ENCODE measurements at regions not wholly inside any gene's neighbourhood (a gene's known extent, or its start where the extent isn't known, plus 50 kb on each side); places are given as distances from the start of the nearest gene placed in this dataset.

- Histone ChIP-seq H3K9ac (no peak overlapping the region), H3K4me3 (ENCODE audit: low read depth, low read length) (no peak overlapping the region), H3K27ac (no peak overlapping the region), H3K4me1 (no peaks in the 10 kb centered on the region), H3K9me3 (ENCODE audit: control insufficient read depth, low read length) (no peaks in the 10 kb centered on the region), H3K36me3 (ENCODE audit: control insufficient read depth, insufficient read depth, low read length) (no peaks in the 10 kb centered on the region), H3K27me3 (ENCODE audit: control insufficient read depth, insufficient read depth, low read length) (no peaks in the 10 kb centered on the region), H3K79me2 (no peaks in the 10 kb centered on the region), H3K4me2 (ENCODE audit: low read length) (no peak overlapping the region), H2AFZ (no peak overlapping the region)
- no peak for TF ChIP-seq CTCF (IDR thresholded peaks at IDR 0.05)
These were observed 112.1 kb downstream of the DLL1 start for GRCh38 chr6:170178561-170179477.

GRCh38 chr6:170177772-170178560 is 112.9 kb downstream of the DLL1 start:
- no peak overlapping the region for H2AFZ ChIP-seq
- H3K4me3 ChIP-seq (ENCODE audit: low read depth, low read length), result no peak overlapping the region
- H3K27me3 ChIP-seq (ENCODE audit: control insufficient read depth, insufficient read depth, low read length), result no peaks in the 10 kb centered on the region
- H3K9ac ChIP-seq, result no peak overlapping the region
- TF ChIP-seq CTCF (IDR thresholded peaks at IDR 0.05), result no peak
- no peak overlapping the region for H3K27ac ChIP-seq
- no peaks in the 10 kb centered on the region for H3K4me1 ChIP-seq
- no peak overlapping the region for H3K4me2 ChIP-seq (ENCODE audit: low read length)
- no peaks in the 10 kb centered on the region for H3K9me3 ChIP-seq (ENCODE audit: control insufficient read depth, low read length)
- no peaks in the 10 kb centered on the region for H3K36me3 ChIP-seq (ENCODE audit: control insufficient read depth, insufficient read depth, low read length)
- H3K79me2 ChIP-seq, result no peaks in the 10 kb centered on the region

- Histone ChIP-seq H3K4me2 (ENCODE audit: low read length) (no peak overlapping the region), H3K79me2 (no peaks in the 10 kb centered on the region), H2AFZ (no peak overlapping the region), H3K27me3 (ENCODE audit: control insufficient read depth, insufficient read depth, low read length) (no peaks in the 10 kb centered on the region), H3K27ac (no peak overlapping the region), H3K9me3 (ENCODE audit: control insufficient read depth, low read length) (no peaks in the 10 kb centered on the region), H3K36me3 (ENCODE audit: control insufficient read depth, insufficient read depth, low read length) (no peaks in the 10 kb centered on the region), H3K4me1 (no peaks in the 10 kb centered on the region), H3K4me3 (ENCODE audit: low read depth, low read length) (no peak overlapping the region), H3K9ac (no peak overlapping the region)
- TF ChIP-seq CTCF (IDR thresholded peaks at IDR 0.05), result no peak
These were observed 113.7 kb downstream of the DLL1 start for GRCh38 chr6:170176898-170177771.

GRCh38 chr6:170176136-170176897 is 114.6 kb downstream of the DLL1 start:
- no peaks in the 10 kb centered on the region for H3K27me3 ChIP-seq (ENCODE audit: control insufficient read depth, insufficient read depth, low read length)
- H3K4me3 ChIP-seq (ENCODE audit: low read depth, low read length), result no peak overlapping the region
- H3K4me1 ChIP-seq, result no peaks in the 10 kb centered on the region
- no peak for TF ChIP-seq CTCF (IDR thresholded peaks at IDR 0.05)
- H3K4me2 ChIP-seq (ENCODE audit: low read length), result no peak overlapping the region
- H3K79me2 ChIP-seq, result no peaks in the 10 kb centered on the region
- H3K36me3 ChIP-seq (ENCODE audit: control insufficient read depth, insufficient read depth, low read length), result no peaks in the 10 kb centered on the region
- no peak overlapping the region for H2AFZ ChIP-seq
- H3K27ac ChIP-seq, result no peak overlapping the region
- no peaks in the 10 kb centered on the region for H3K9me3 ChIP-seq (ENCODE audit: control insufficient read depth, low read length)
- H3K9ac ChIP-seq, result no peak overlapping the region
